Testis (tissue), 2 donors: ENCODE measurements at regions not wholly inside any gene's neighbourhood (a gene's known extent, or its start where the extent isn't known, plus 50 kb on each side); places are given as distances from the start of the nearest gene placed in this dataset.

Experiments
- DNase-seq: peaks from one replicate; pipeline ENCODE4 v3.0.0-alpha.2; 2019
- H3K27ac ChIP-seq, 2 donors: fragments of 200-600 bp; sonication (generic); one replicate each; pipeline ENCODE4 v1.5.1; 2019
- H3K27me3 ChIP-seq: fragments of 200-600 bp; sonication (generic); one replicate; pipeline ENCODE4 v1.5.1; 2019
- H3K36me3 ChIP-seq: fragments of 200-600 bp; sonication (generic); one replicate; pipeline ENCODE4 v1.5.1; 2017; ENCODE audit warnings: low read depth; ENCODE audit errors: missing control alignments
- H3K4me1 ChIP-seq: fragments of 200-600 bp; sonication (generic); one replicate; pipeline ENCODE4 v1.5.1; 2019
- H3K4me3 ChIP-seq, 2 donors: fragments of 200-600 bp; sonication (generic); one replicate each; pipeline ENCODE4 v1.5.1; 2017 to 2019
- H3K9me3 ChIP-seq: fragments of 200-600 bp; sonication (generic); one replicate; pipeline ENCODE4 v1.5.1; 2017
- POLR2A ChIP-seq: fragments of 450-650 bp; IDR thresholded peaks from one replicate; pipeline ENCODE4 v1.6.1; 2017; ENCODE audit warnings: antibody characterized with exemption, mild to moderate bottlenecking, moderate library complexity
- whole genome bisulfite sequencing, 2 donors: methylation state at CpG; one replicate each; pipeline ENCODE4 v1.1.5; 2018; 5-methylcytosine and 5-hydroxymethylcytosine counted together
- intact Hi-C: fragments of 100-400 bp; cut with DNase I; formaldehyde crosslinking; loops from one replicate; pipeline ENCODE4 v1.15.1; 2023; ENCODE audit warnings: low total_unique reads
- TF ChIP-seq, protein P1 (sequence below), 3 experiments: fragments of 450-650 bp in 2 of 3; fragments of 200-600 bp in 1 of 3; sonication (generic) in 1 of 3; IDR thresholded peaks; one replicate each; pipeline ENCODE4 v1.5.1; 2016 to 2019; ENCODE audit warnings: antibody characterized with exemption in 3 of 3, mild to moderate bottlenecking in 2 of 3, moderate library complexity in 1 of 3

DNA sequence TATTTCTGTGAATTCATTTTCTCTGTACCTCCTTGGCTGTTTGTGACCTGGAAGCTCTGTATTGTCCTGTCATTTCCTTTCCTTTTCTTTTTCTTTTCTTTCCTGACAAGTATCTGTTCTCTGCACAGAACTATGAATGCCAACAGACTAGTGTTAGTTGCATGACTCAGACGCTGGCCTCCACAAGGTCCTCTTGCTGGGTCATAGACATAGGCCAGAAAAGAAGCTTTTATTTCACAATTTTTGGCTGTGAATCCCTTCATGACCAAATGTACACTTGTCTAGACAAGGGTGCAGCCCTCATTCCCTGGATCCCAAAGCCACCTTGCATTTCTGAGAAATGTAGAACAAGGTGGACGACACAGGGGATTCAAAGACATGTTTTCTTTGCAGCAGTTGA is 104.1 kb upstream of the MTNR1B start:
- intact Hi-C loops: no loop called here
- Histone ChIP-seq H3K4me3 (no peak overlapping the region), H3K36me3 (no peaks in the 10 kb centered on the region), H3K27me3 (no peaks in the 10 kb centered on the region), H3K4me1 (no peaks in the 10 kb centered on the region), H3K27ac (no peak overlapping the region), H3K9me3 (no peaks in the 10 kb centered on the region)
- no peak for TF ChIP-seq POLR2A
- TF ChIP-seq, protein P1, sequence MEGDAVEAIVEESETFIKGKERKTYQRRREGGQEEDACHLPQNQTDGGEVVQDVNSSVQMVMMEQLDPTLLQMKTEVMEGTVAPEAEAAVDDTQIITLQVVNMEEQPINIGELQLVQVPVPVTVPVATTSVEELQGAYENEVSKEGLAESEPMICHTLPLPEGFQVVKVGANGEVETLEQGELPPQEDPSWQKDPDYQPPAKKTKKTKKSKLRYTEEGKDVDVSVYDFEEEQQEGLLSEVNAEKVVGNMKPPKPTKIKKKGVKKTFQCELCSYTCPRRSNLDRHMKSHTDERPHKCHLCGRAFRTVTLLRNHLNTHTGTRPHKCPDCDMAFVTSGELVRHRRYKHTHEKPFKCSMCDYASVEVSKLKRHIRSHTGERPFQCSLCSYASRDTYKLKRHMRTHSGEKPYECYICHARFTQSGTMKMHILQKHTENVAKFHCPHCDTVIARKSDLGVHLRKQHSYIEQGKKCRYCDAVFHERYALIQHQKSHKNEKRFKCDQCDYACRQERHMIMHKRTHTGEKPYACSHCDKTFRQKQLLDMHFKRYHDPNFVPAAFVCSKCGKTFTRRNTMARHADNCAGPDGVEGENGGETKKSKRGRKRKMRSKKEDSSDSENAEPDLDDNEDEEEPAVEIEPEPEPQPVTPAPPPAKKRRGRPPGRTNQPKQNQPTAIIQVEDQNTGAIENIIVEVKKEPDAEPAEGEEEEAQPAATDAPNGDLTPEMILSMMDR (IDR thresholded peaks at IDR 0.05): no peak
- no peak for DNase-seq
- 88 to 94% methylated on average over 2 of the region's 2 CpGs for WGBS, 2 donors

DNA sequence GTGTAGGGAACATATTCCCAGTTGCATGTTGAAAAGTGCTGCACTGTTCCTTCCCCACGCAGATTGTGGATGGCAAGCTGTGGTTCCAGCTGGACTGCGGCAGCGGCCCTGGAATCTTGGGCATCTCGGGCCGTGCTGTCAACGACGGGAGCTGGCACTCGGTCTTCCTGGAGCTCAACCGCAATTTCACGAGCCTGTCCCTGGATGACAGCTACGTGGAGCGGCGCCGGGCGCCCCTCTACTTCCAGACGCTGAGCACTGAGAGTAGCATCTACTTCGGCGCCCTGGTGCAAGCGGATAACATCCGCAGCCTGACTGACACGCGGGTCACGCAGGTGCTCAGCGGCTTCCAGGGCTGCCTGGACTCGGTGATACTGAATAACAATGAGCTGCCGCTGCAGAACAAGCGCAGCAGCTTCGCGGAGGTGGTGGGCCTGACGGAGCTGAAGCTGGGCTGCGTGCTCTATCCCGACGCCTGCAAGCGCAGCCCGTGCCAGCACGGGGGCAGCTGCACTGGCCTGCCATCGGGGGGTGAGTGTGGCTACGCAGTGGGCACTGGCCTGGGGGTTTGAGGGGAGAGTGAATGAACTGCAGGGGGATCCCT is 102.7 kb upstream of the MTNR1B start:
- TF ChIP-seq POLR2A: no peak
- TF ChIP-seq, protein P1 (IDR thresholded peaks at IDR 0.05): no peak
- H3K27me3 ChIP-seq: no peaks in the 10 kb centered on the region
- no peaks in the 10 kb centered on the region for H3K36me3 ChIP-seq
- intact Hi-C loops: no loop called here
- 69 to 80% methylated on average over 3 to 38 of the region's 38 CpGs for WGBS, 2 donors
- H3K27ac ChIP-seq: no peak overlapping the region
- no peak overlapping the region for H3K4me3 ChIP-seq
- DNase-seq: no peak
- no peaks in the 10 kb centered on the region for H3K9me3 ChIP-seq
- no peaks in the 10 kb centered on the region for H3K4me1 ChIP-seq

DNA sequence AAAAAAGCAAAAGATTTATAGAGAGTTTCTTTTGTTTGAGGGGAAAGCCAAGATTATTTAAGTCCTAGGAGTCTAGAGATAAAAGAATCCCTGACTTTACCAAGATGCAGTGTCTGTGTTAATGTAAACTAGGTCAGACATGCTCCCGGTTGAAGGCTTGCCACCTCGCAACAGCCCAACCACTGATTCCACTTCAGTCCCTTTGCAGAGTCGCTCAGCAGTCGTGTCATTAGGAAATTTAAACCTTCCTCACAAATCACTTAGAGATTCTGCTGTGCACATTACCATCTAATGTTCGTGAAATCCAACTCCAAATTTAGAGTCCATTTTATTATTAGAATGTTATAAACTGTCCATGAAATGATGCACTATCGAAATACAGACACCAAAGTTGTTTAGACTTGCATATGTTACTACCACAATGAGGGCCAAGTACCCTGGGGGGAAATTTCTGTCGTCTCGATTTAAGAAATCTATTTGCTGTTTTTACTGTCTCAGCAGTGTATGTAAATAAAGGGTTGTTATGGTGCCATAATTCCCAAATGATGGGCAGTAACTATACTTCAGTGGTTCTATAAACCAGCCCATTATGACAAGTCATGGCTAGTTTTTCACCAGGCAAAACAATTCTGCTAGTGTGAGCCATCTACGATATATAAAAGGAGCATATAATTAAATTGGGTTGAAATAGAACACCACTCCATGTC is 101.4 kb upstream of the MTNR1B start:
- intact Hi-C loops: no loop called here
- TF ChIP-seq POLR2A: no peak
- TF ChIP-seq, protein P1 (IDR thresholded peaks at IDR 0.05): no peak
- Histone ChIP-seq H3K27me3 (no peaks in the 10 kb centered on the region), H3K27ac (no peak overlapping the region), H3K4me3 (no peak overlapping the region), H3K36me3 (no peaks in the 10 kb centered on the region), H3K4me1 (no peaks in the 10 kb centered on the region), H3K9me3 (no peaks in the 10 kb centered on the region)
- WGBS, 2 donors: 92 to 93% methylated on average over 9 of the region's 9 CpGs
- DNase-seq: no peak

DNA sequence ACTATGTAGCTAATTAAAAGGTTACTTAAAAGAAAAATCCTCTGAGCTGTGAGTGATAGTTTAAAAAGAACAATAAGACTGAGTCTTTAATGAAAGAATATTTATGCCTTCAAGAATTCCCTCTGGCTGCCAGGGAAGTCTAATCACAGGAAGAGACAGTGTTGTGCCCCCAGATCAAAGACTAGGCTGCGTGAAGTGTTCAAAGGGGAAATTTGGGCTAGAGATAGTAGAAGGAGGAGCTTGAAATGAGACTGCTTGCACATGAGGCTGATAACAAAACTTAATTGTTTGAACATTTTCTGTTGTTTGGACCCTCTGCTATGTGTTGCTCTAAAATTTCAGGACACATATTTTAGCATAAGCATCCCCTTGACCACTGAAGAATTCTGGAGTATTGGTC is 99.7 kb upstream of the MTNR1B start:
- intact Hi-C loops: no loop called here
- 44 to 81% methylated on average over 1 of the region's 1 CpG for WGBS, 2 donors
- H3K9me3 ChIP-seq: no peaks in the 10 kb centered on the region
- no peak overlapping the region for H3K27ac ChIP-seq
- no peaks in the 10 kb centered on the region for H3K4me1 ChIP-seq
- no peak for DNase-seq
- no peaks in the 10 kb centered on the region for H3K27me3 ChIP-seq
- H3K36me3 ChIP-seq: no peaks in the 10 kb centered on the region
- H3K4me3 ChIP-seq: no peak overlapping the region
- TF ChIP-seq, protein P1 (IDR thresholded peaks at IDR 0.05): no peak
